ENCODE measurements at regions not wholly inside any gene's neighbourhood (a gene's known extent, or its start where the extent isn't known, plus 50 kb on each side); places are given as distances from the start of the nearest gene placed in this dataset.

DNA sequence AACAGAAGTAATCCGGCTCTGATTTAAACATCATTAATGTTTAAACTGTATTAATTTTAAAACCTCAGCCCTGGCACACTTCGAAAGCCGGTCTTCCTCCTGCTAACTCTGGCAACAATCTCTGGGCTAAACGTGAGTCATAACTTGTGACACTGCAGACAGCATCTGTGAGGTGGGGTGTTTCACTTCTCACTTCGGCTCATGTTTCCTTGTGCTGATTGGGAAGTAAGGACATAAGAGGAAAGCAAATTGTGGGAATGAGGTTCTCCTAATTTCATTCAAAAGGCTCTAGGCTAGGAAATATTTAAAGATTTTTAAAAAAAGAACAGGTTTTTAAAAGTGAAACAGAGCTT lies 139.9 kb upstream of the USP9X start:
- Histone ChIP-seq H4K5ac (ENCODE audit: insufficient read length, low read depth, low read length) (no peak overlapping the region), H4K20me1 (replicated peaks in 1 of 2; ENCODE audit: control insufficient read depth in 1 of 2, insufficient read depth in 2 of 2, low read length in 2 of 2) (no peaks in the 10 kb centered on the region), H3K4me2 (ENCODE audit: insufficient read depth in 1 of 2, low read depth in 2 of 2, low read length in 2 of 2) (no peak overlapping the region), H3K27me3 (replicated peaks in 1 of 4; ENCODE audit: control insufficient read depth in 3 of 4, extremely low read depth in 1 of 4, insufficient read depth in 3 of 4, low read length in 3 of 4) (no peaks in the 10 kb centered on the region), H3K79me1 (ENCODE audit: low read depth, low read length) (no peaks in the 10 kb centered on the region), H2BK120ac (replicated peaks; ENCODE audit: low read depth, low read length) (no peak overlapping the region), H2BK20ac (ENCODE audit: low read length) (no peak overlapping the region), H2AK5ac (ENCODE audit: low read depth, low read length) (no peak overlapping the region), H3K14ac (ENCODE audit: insufficient read length) (no peak overlapping the region), H3K9ac (replicated peaks in 1 of 4; ENCODE audit: extremely low read depth in 1 of 4, low read depth in 3 of 4, low read length in 3 of 4) (no peak overlapping the region), H3K36me3 (ENCODE audit: control insufficient read depth in 2 of 4, insufficient read depth in 4 of 4, low read length in 3 of 4) (peaks cover 0 to 3% (median 0%) of the 10 kb centered on the region in 4 experiments; a peak in 1 of 8 replicates), H3K56ac (replicated peaks; ENCODE audit: insufficient read length, low read depth, low read length) (no peak overlapping the region), H3K23ac (ENCODE audit: insufficient read length) (no peak overlapping the region), H3K4me3 (ENCODE audit: extremely low read depth in 1 of 4, insufficient read depth in 2 of 4, low read depth in 3 of 4, low read length in 4 of 4) (no peak overlapping the region), H3K4me1 (replicated peaks in 1 of 4; ENCODE audit: control insufficient read depth in 3 of 4, insufficient read depth in 4 of 4, low read length in 3 of 4) (peaks cover 0 to 5% (median 2%) of the 10 kb centered on the region in 4 experiments; a peak in 5 of 7 replicates), H4K8ac (ENCODE audit: extremely low read depth, insufficient read depth, low read length) (no peak overlapping the region), H3K4ac (replicated peaks; ENCODE audit: insufficient read length, low read depth, low read length) (no peak overlapping the region), H3K79me2 (ENCODE audit: control insufficient read depth in 1 of 2, insufficient read depth in 2 of 2, low read length in 2 of 2) (no peaks in the 10 kb centered on the region), H3K27ac (ENCODE audit: low read depth, low read length) (no peak overlapping the region), H3K9me3 (ENCODE audit: insufficient read depth in 2 of 2, low read depth in 1 of 2, low read length in 1 of 2) (no peaks in the 10 kb centered on the region; a peak in 1 of 4 replicates), H3K18ac (ENCODE audit: extremely low read depth, low read length) (no peak overlapping the region), H2BK15ac (ENCODE audit: low read length) (no peak overlapping the region), H2BK12ac (ENCODE audit: low read depth, low read length) (no peak overlapping the region), H3K23me2 (ENCODE audit: low read depth, low read length) (no peaks in the 10 kb centered on the region), H2BK5ac (ENCODE audit: low read depth, low read length) (no peak overlapping the region), H2AFZ (ENCODE audit: low read length) (no peak overlapping the region), H4K91ac (replicated peaks; ENCODE audit: insufficient read length, low read length) (no peak overlapping the region)
- FAIRE-seq, result no peak
- DNase-seq (ENCODE audit: low read depth in 1 of 2, low spot score in 2 of 2), result no peak
- WGBS, 2 experiments (ENCODE audit: extremely low coverage in 1 of 2, insufficient coverage in 1 of 2, insufficient read length in 1 of 2, insufficient replicate concordance in 2 of 2, low coverage in 1 of 2, low lambda C conversion rate in 2 of 2, missing lambda C conversion rate in 1 of 2), result 71% methylated on average over 5 of the region's 5 CpGs; no CpG with 5 or more reads in 1 of the 2 experiments
- ChIA-PET POLR2A (ENCODE audit: partially characterized antibody) (no interaction called here), CTCF (ENCODE audit: partially characterized antibody) (no interaction called here)
- TF ChIP-seq TAF7 (optimal IDR thresholded peaks at IDR 0.05; ENCODE audit: borderline replicate concordance, low read depth, low read length) (no peak), KDM4A (IDR thresholded peaks at IDR 0.05; ENCODE audit: low read depth, low read length, severe bottlenecking) (no peak), RAD21 (IDR thresholded peaks at IDR 0.05 in 1 of 2, conservative IDR thresholded peaks at IDR 0.05 in 1 of 2; ENCODE audit: low read depth in 2 of 2, low read length in 2 of 2) (no peak), RFX5 (IDR thresholded peaks at IDR 0.05; ENCODE audit: borderline replicate concordance, low read depth, low read length) (no peak), HDAC6 (IDR thresholded peaks at IDR 0.05; ENCODE audit: low read depth, low read length) (no peak), POLR2A (IDR thresholded peaks at IDR 0.05; ENCODE audit: control extremely low read depth in 1 of 2, low read depth in 2 of 2, low read length in 2 of 2) (no peak), BCL11A (IDR thresholded peaks at IDR 0.05; ENCODE audit: low read depth in 2 of 2, low read length in 2 of 2) (no peak)

Measured in H1 (cell line).